NT2/D1 (cell line): ENCODE measurements at regions not wholly inside any gene's neighbourhood (a gene's known extent, or its start where the extent isn't known, plus 50 kb on each side); places are given as distances from the start of the nearest gene placed in this dataset.

ENCODE experiments used
- DNase-seq: peaks from one replicate; pipeline ENCODE4 v3.0.0-alpha.2; 2011; ENCODE audit warnings: low read depth, low spot score
- H3K27me3 ChIP-seq: 2 replicates; pipeline ENCODE4 v1.6.0; 2011; ENCODE audit warnings: mild to moderate bottlenecking; ENCODE audit not compliant: insufficient read length, insufficient read depth
- H3K36me3 ChIP-seq: 2 replicates; pipeline ENCODE4 v1.6.1; 2011; ENCODE audit warnings: mild to moderate bottlenecking, low read length, mixed read lengths; ENCODE audit not compliant: insufficient read depth, insufficient read length
- H3K4me1 ChIP-seq: 2 replicates; pipeline ENCODE4 v1.5.1; 2011; ENCODE audit not compliant: insufficient read depth, insufficient read length
- H3K4me3 ChIP-seq: 2 replicates; pipeline ENCODE4 v1.5.1; 2011; ENCODE audit warnings: low read depth; ENCODE audit not compliant: insufficient read length
- H3K9ac ChIP-seq: 2 replicates; pipeline ENCODE4 v1.6.0; 2011; ENCODE audit warnings: low read depth; ENCODE audit not compliant: insufficient read length
- H3K9me3 ChIP-seq: 2 replicates; pipeline ENCODE4 v1.5.1; 2011; ENCODE audit warnings: mild to moderate bottlenecking, low read length; ENCODE audit not compliant: insufficient read depth
- SUZ12 ChIP-seq: IDR thresholded peaks from 2 replicates; pipeline ENCODE4 v1.6.1; 2011; ENCODE audit not compliant: insufficient read length, insufficient read depth; ENCODE audit errors: extremely low read depth
- YY1 ChIP-seq: IDR thresholded peaks from 2 replicates; pipeline ENCODE4 v1.6.1; 2011; ENCODE audit not compliant: insufficient read length, insufficient read depth
- ZNF274 ChIP-seq: IDR thresholded peaks from 2 replicates; pipeline ENCODE4 v1.6.1; 2011; ENCODE audit warnings: mild to moderate bottlenecking, low read depth, low read length

GRCh38 chr7:51521694-51522312, 205.2 kb upstream of the COBL start:
- Histone ChIP-seq H3K9ac (no peak overlapping the region), H3K9me3 (no peaks in the 10 kb centered on the region), H3K4me1 (no peaks in the 10 kb centered on the region), H3K36me3 (no peaks in the 10 kb centered on the region), H3K4me3 (no peak overlapping the region), H3K27me3 (no peaks in the 10 kb centered on the region)
- TF ChIP-seq YY1, result no peak
- TF ChIP-seq ZNF274, result no peak
- TF ChIP-seq SUZ12, result no peak
- no peak for DNase-seq

- Histone ChIP-seq H3K4me1 (no peaks in the 10 kb centered on the region), H3K36me3 (no peaks in the 10 kb centered on the region), H3K27me3 (no peaks in the 10 kb centered on the region), H3K9ac (no peak overlapping the region), H3K9me3 (no peaks in the 10 kb centered on the region), H3K4me3 (no peak overlapping the region)
- no peak for DNase-seq
- TF ChIP-seq YY1, result no peak
Observed at GRCh38 chr7:51521054-51521453, 204.4 kb upstream of the COBL start.

- Histone ChIP-seq H3K4me3 (no peak overlapping the region), H3K27me3 (no peaks in the 10 kb centered on the region), H3K4me1 (no peaks in the 10 kb centered on the region), H3K36me3 (no peaks in the 10 kb centered on the region), H3K9me3 (no peaks in the 10 kb centered on the region), H3K9ac (no peak overlapping the region)
- TF ChIP-seq SUZ12 (no peak), ZNF274 (no peak), YY1 (no peak)
- no peak for DNase-seq
Observed at GRCh38 chr7:51518646-51519045, 202.0 kb upstream of the COBL start.

GRCh38 chr7:51517187-51517586, 200.6 kb upstream of the COBL start:
- DNase-seq, result peak; percentile 33
- no peaks in the 10 kb centered on the region for H3K36me3 ChIP-seq
- no peaks in the 10 kb centered on the region for H3K4me1 ChIP-seq
- no peak overlapping the region for H3K4me3 ChIP-seq
- no peaks in the 10 kb centered on the region for H3K9me3 ChIP-seq
- H3K9ac ChIP-seq, result no peak overlapping the region
- TF ChIP-seq SUZ12 (no peak), ZNF274 (no peak), YY1 (no peak)
- H3K27me3 ChIP-seq, result no peaks in the 10 kb centered on the region

- Histone ChIP-seq H3K27me3 (no peaks in the 10 kb centered on the region), H3K36me3 (no peaks in the 10 kb centered on the region), H3K4me1 (no peaks in the 10 kb centered on the region), H3K4me3 (no peak overlapping the region), H3K9me3 (no peaks in the 10 kb centered on the region; the same call in 1 of the 2 replicates), H3K9ac (no peak overlapping the region)
- no peak for DNase-seq
- TF ChIP-seq ZNF274 (no peak), SUZ12 (no peak), YY1 (no peak)
Observed at GRCh38 chr7:51501620-51502019, 185.0 kb upstream of the COBL start.

- Histone ChIP-seq H3K27me3 (no peaks in the 10 kb centered on the region), H3K9me3 (peaks cover 5% of the 10 kb centered on the region; the same call in 1 of the 2 replicates), H3K36me3 (no peaks in the 10 kb centered on the region), H3K4me1 (peaks cover 3% of the 10 kb centered on the region), H3K4me3 (no peak overlapping the region), H3K9ac (no peak overlapping the region)
- TF ChIP-seq SUZ12 (no peak), ZNF274 (no peak), YY1 (no peak)
- DNase-seq, result peak; percentile 63
Observed at GRCh38 chr7:51482976-51483375, 166.4 kb upstream of the COBL start.

- H3K4me1 ChIP-seq, result peaks cover 3% of the 10 kb centered on the region
- H3K4me3 ChIP-seq, result no peak overlapping the region
- H3K36me3 ChIP-seq, result no peaks in the 10 kb centered on the region
- DNase-seq, result no peak
- H3K27me3 ChIP-seq, result no peaks in the 10 kb centered on the region
- H3K9me3 ChIP-seq, result peaks cover 5% of the 10 kb centered on the region; the same call in 1 of the 2 replicates
- TF ChIP-seq ZNF274 (no peak), YY1 (no peak), SUZ12 (no peak)
- no peak overlapping the region for H3K9ac ChIP-seq
Observed at GRCh38 chr7:51481421-51481820, 164.8 kb upstream of the COBL start.

GRCh38 chr7:51477819-51478218, 161.2 kb upstream of the COBL start:
- Histone ChIP-seq H3K4me3 (no peak overlapping the region), H3K9ac (no peak overlapping the region), H3K4me1 (no peaks in the 10 kb centered on the region), H3K9me3 (no peaks in the 10 kb centered on the region), H3K27me3 (peaks cover 5% of the 10 kb centered on the region), H3K36me3 (no peaks in the 10 kb centered on the region)
- TF ChIP-seq ZNF274 (no peak), SUZ12 (no peak), YY1 (no peak)
- DNase-seq, result no peak
